ENCODE measurements at regions not wholly inside any gene's neighbourhood (a gene's known extent, or its start where the extent isn't known, plus 50 kb on each side); places are given as distances from the start of the nearest gene placed in this dataset.

DNA sequence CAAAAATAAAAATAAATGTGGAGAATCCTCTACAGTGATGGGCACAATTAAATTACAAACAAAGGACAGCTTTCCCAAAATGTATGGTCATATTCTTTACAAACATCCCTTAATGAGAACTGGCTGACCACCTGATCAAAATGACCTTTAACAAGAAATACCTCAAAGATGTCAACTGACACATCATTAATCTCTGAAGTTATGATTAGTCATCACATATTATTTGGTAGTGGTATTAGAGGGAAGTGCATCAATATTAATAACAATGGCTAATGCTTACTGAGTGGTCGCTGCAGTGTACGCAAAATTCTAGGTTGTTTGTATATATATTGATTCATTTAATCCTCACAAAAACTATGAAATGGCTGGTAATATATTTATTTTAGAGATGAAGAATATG lies 340.6 kb downstream of the GJA1 start:
- Histone ChIP-seq H3K4me2 (ENCODE audit: low read depth, low read length) (no peak overlapping the region), H3K9me3 (ENCODE audit: low read length) (no peaks in the 10 kb centered on the region), H3K4me1 (ENCODE audit: insufficient read depth, low read length) (no peaks in the 10 kb centered on the region), H3K4me3 (replicated peaks in 1 of 3; ENCODE audit: insufficient read depth in 1 of 3, low read depth in 2 of 3, low read length in 3 of 3) (no peak overlapping the region), H3K27me3 (ENCODE audit: control insufficient read depth in 1 of 2, insufficient read depth in 2 of 2, low read length in 2 of 2) (no peaks in the 10 kb centered on the region), H3K36me3 (replicated peaks in 1 of 2; ENCODE audit: control insufficient read depth in 1 of 2, insufficient read depth in 2 of 2, low read length in 2 of 2) (no peaks in the 10 kb centered on the region), H3K27ac (ENCODE audit: extremely low read length, insufficient read depth, low read length) (no peak overlapping the region), H3K79me2 (ENCODE audit: insufficient read depth, low read length) (no peaks in the 10 kb centered on the region), H2AFZ (ENCODE audit: low read length) (no peak overlapping the region), H4K20me1 (ENCODE audit: insufficient read depth, low read length) (no peaks in the 10 kb centered on the region), H3K9ac (ENCODE audit: insufficient read depth, low read depth, low read length) (no peak overlapping the region)
- DNase-seq (ENCODE audit: low spot score) (no peak), FAIRE-seq (no peak), ATAC-seq (no peak)
- 49% methylated on average over 2 of the region's 2 CpGs for WGBS (ENCODE audit: low lambda C conversion rate)
- in situ Hi-C loops (cut with HindIII; ENCODE audit: extremely low pct_ligation_motif_present, low pct_unique_long_range_greater_than_20kb) (no loop called here), intact Hi-C loops (cut with micrococcal nuclease; ENCODE audit: unreplicated experiment) (no loop called here)
- BruUV-seq (replicated peaks), result no TSS peak
- ChIA-PET POLR2A (no interaction called here), CTCF (ENCODE audit: low intra/inter-chr PET ratio, low total read pairs) (no interaction called here)
- TF ChIP-seq MAZ (IDR thresholded peaks at IDR 0.05; ENCODE audit: borderline replicate concordance, low read depth, low read length) (no peak), MAZ (CRISPR knock-in tag; IDR thresholded peaks at IDR 0.05; ENCODE audit: low read depth) (no peak), PCBP2 (optimal IDR thresholded peaks at IDR 0.05; ENCODE audit: low read depth, low read length, poor library complexity, severe bottlenecking) (no peak), ZSCAN21 (CRISPR knock-in tag; IDR thresholded peaks at IDR 0.05; ENCODE audit: borderline replicate concordance) (no peak), GFI1 (CRISPR knock-in tag; IDR thresholded peaks at IDR 0.05; ENCODE audit: borderline replicate concordance) (no peak), MAFF (IDR thresholded peaks at IDR 0.05; ENCODE audit: low read depth, low read length) (peak; percentile 62; the same call in 1 of the 2 replicates), MAFK (conservative IDR thresholded peaks at IDR 0.05 in 1 of 2, IDR thresholded peaks at IDR 0.05 in 1 of 2; ENCODE audit: low read length in 2 of 2) (peak; percentile 56 to 63)

GRCh38 chr6:121780325-121781321 lies 345.2 kb downstream of the GJA1 start:
- BruUV-seq (replicated peaks), result no TSS peak
- no peak overlapping the region for H3K9ac ChIP-seq (ENCODE audit: insufficient read depth, low read depth, low read length)
- H3K9me3 ChIP-seq (ENCODE audit: low read length), result no peaks in the 10 kb centered on the region
- no peaks in the 10 kb centered on the region for H3K36me3 ChIP-seq (replicated peaks in 1 of 2; ENCODE audit: control insufficient read depth in 1 of 2, insufficient read depth in 2 of 2, low read length in 2 of 2)
- H2AFZ ChIP-seq (ENCODE audit: low read length), result no peak overlapping the region
- in situ Hi-C loops (cut with HindIII; ENCODE audit: extremely low pct_ligation_motif_present, low pct_unique_long_range_greater_than_20kb) (no loop called here), intact Hi-C loops (cut with micrococcal nuclease; ENCODE audit: unreplicated experiment) (no loop called here)
- no peaks in the 10 kb centered on the region for H3K4me1 ChIP-seq (ENCODE audit: insufficient read depth, low read length)
- ATAC-seq, result no peak
- H3K79me2 ChIP-seq (ENCODE audit: insufficient read depth, low read length), result no peaks in the 10 kb centered on the region
- WGBS (ENCODE audit: low lambda C conversion rate), result 8% methylated on average over 3 of the region's 3 CpGs
- H3K27ac ChIP-seq (ENCODE audit: extremely low read length, insufficient read depth, low read length), result no peak overlapping the region
- POLR2A ChIA-PET, result no interaction called here
- H3K4me3 ChIP-seq (replicated peaks in 1 of 3; ENCODE audit: insufficient read depth in 1 of 3, low read depth in 2 of 3, low read length in 3 of 3), result no peak overlapping the region
- DNase-seq (ENCODE audit: low spot score), result no peak
- no peak overlapping the region for H3K4me2 ChIP-seq (ENCODE audit: low read depth, low read length)
- H4K20me1 ChIP-seq (ENCODE audit: insufficient read depth, low read length), result no peaks in the 10 kb centered on the region
- FAIRE-seq, result no peak
- CTCF ChIA-PET (ENCODE audit: low intra/inter-chr PET ratio, low total read pairs), result no interaction called here
- no peaks in the 10 kb centered on the region for H3K27me3 ChIP-seq (ENCODE audit: control insufficient read depth in 1 of 2, insufficient read depth in 2 of 2, low read length in 2 of 2)
- TF ChIP-seq ZNF746 (CRISPR knock-in tag; IDR thresholded peaks at IDR 0.05) (no peak), SMAD3 (CRISPR knock-in tag; IDR thresholded peaks at IDR 0.05) (no peak), NBN (conservative IDR thresholded peaks at IDR 0.05) (no peak), ZBTB25 (CRISPR knock-in tag; IDR thresholded peaks at IDR 0.05) (no peak), ZSCAN25 (CRISPR knock-in tag; IDR thresholded peaks at IDR 0.05) (no peak), KLF12 (CRISPR knock-in tag; IDR thresholded peaks at IDR 0.05; ENCODE audit: borderline replicate concordance) (no peak), MBNL3 (CRISPR knock-in tag; conservative IDR thresholded peaks at IDR 0.05) (no peak), ZNF570 (CRISPR knock-in tag; IDR thresholded peaks at IDR 0.05; ENCODE audit: borderline replicate concordance) (no peak), HBP1 (CRISPR knock-in tag; IDR thresholded peaks at IDR 0.05; ENCODE audit: low read depth) (no peak), HNRNPH1 (optimal IDR thresholded peaks at IDR 0.05; ENCODE audit: low read depth, low read length) (no peak)
